ENCODE measurements at regions not wholly inside any gene's neighbourhood (a gene's known extent, or its start where the extent isn't known, plus 50 kb on each side); places are given as distances from the start of the nearest gene placed in this dataset.
"Not testable (repeated sequence)": the region's sequence is repeated elsewhere in the genome, so short reads cannot be mapped to it uniquely, and the experiment has no call there.

- Mint-ChIP-seq H3K27me3 (ENCODE audit: low read depth) (peaks cover 2% of the 10 kb centered on the region), H3K4me3 (no peak overlapping the region), H3K4me1 (ENCODE audit: low read depth) (no peaks in the 10 kb centered on the region), H3K36me3 (ENCODE audit: low read depth) (no peaks in the 10 kb centered on the region), H3K27ac (no peak overlapping the region), H3K9me3 (no peaks in the 10 kb centered on the region)
- no peak for DNase-seq (ENCODE audit: low spot score)
Observed at GRCh38 chr6:40162074-40162473, 227.8 kb upstream of the MOCS1 start.

- H3K36me3 Mint-ChIP-seq (ENCODE audit: low read depth): no peaks in the 10 kb centered on the region
- H3K9me3 Mint-ChIP-seq: no peaks in the 10 kb centered on the region
- DNase-seq (ENCODE audit: low spot score): no peak
- no peak overlapping the region for H3K27ac Mint-ChIP-seq
- no peaks in the 10 kb centered on the region for H3K27me3 Mint-ChIP-seq (ENCODE audit: low read depth)
- no peaks in the 10 kb centered on the region for H3K4me1 Mint-ChIP-seq (ENCODE audit: low read depth)
- no peak overlapping the region for H3K4me3 Mint-ChIP-seq
Observed at GRCh38 chr6:40160826-40161225, 226.6 kb upstream of the MOCS1 start.

GRCh38 chr6:40159865-40160264 lies 225.6 kb upstream of the MOCS1 start:
- H3K4me3 Mint-ChIP-seq: no peak overlapping the region
- H3K9me3 Mint-ChIP-seq: no peaks in the 10 kb centered on the region
- no peaks in the 10 kb centered on the region for H3K4me1 Mint-ChIP-seq (ENCODE audit: low read depth)
- no peak overlapping the region for H3K27ac Mint-ChIP-seq
- H3K36me3 Mint-ChIP-seq (ENCODE audit: low read depth): no peaks in the 10 kb centered on the region
- no peaks in the 10 kb centered on the region for H3K27me3 Mint-ChIP-seq (ENCODE audit: low read depth)
- DNase-seq (ENCODE audit: low spot score): no peak

- no peaks in the 10 kb centered on the region for H3K9me3 Mint-ChIP-seq
- no peaks in the 10 kb centered on the region for H3K4me1 Mint-ChIP-seq (ENCODE audit: low read depth)
- no peaks in the 10 kb centered on the region for H3K36me3 Mint-ChIP-seq (ENCODE audit: low read depth)
- H3K27ac Mint-ChIP-seq: no peak overlapping the region
- no peaks in the 10 kb centered on the region for H3K27me3 Mint-ChIP-seq (ENCODE audit: low read depth)
- H3K4me3 Mint-ChIP-seq: no peak overlapping the region
- DNase-seq (ENCODE audit: low spot score): no peak
Observed at GRCh38 chr6:40152701-40153436, 218.6 kb upstream of the MOCS1 start.

- no peak overlapping the region for H3K4me3 Mint-ChIP-seq
- H3K27ac Mint-ChIP-seq: no peak overlapping the region
- H3K36me3 Mint-ChIP-seq (ENCODE audit: low read depth): no peaks in the 10 kb centered on the region
- H3K4me1 Mint-ChIP-seq (ENCODE audit: low read depth): no peaks in the 10 kb centered on the region
- no peaks in the 10 kb centered on the region for H3K27me3 Mint-ChIP-seq (ENCODE audit: low read depth)
- no peak for DNase-seq (ENCODE audit: low spot score)
- no peaks in the 10 kb centered on the region for H3K9me3 Mint-ChIP-seq
Observed at GRCh38 chr6:40152196-40152595, 217.9 kb upstream of the MOCS1 start.

GRCh38 chr6:40148882-40149573 lies 214.8 kb upstream of the MOCS1 start:
- H3K27ac Mint-ChIP-seq: no peak overlapping the region
- H3K9me3 Mint-ChIP-seq: no peaks in the 10 kb centered on the region
- no peak for DNase-seq (ENCODE audit: low spot score)
- no peaks in the 10 kb centered on the region for H3K36me3 Mint-ChIP-seq (ENCODE audit: low read depth)
- H3K27me3 Mint-ChIP-seq (ENCODE audit: low read depth): no peaks in the 10 kb centered on the region
- H3K4me1 Mint-ChIP-seq (ENCODE audit: low read depth): no peaks in the 10 kb centered on the region
- H3K4me3 Mint-ChIP-seq: no peak overlapping the region

- Mint-ChIP-seq H3K4me1 (ENCODE audit: low read depth) (no peaks in the 10 kb centered on the region), H3K9me3 (no peaks in the 10 kb centered on the region), H3K36me3 (ENCODE audit: low read depth) (no peaks in the 10 kb centered on the region), H3K27ac (no peak overlapping the region), H3K27me3 (ENCODE audit: low read depth) (no peaks in the 10 kb centered on the region), H3K4me3 (no peak overlapping the region)
- no peak for DNase-seq (ENCODE audit: low spot score)
Observed at GRCh38 chr6:40146902-40147301, 212.6 kb upstream of the MOCS1 start.

GRCh38 chr6:40139447-40139846 lies 205.2 kb upstream of the MOCS1 start:
- no peak for DNase-seq (ENCODE audit: low spot score)
- Mint-ChIP-seq H3K4me1 (ENCODE audit: low read depth) (no peaks in the 10 kb centered on the region), H3K9me3 (no peaks in the 10 kb centered on the region), H3K27ac (no peak overlapping the region), H3K4me3 (no peak overlapping the region), H3K27me3 (ENCODE audit: low read depth) (no peaks in the 10 kb centered on the region), H3K36me3 (ENCODE audit: low read depth) (no peaks in the 10 kb centered on the region)

GRCh38 chr6:40138273-40138720 lies 204.0 kb upstream of the MOCS1 start:
- no peak overlapping the region for H3K27ac Mint-ChIP-seq
- no peak overlapping the region for H3K4me3 Mint-ChIP-seq
- H3K36me3 Mint-ChIP-seq (ENCODE audit: low read depth): no peaks in the 10 kb centered on the region
- H3K9me3 Mint-ChIP-seq: no peaks in the 10 kb centered on the region
- DNase-seq (ENCODE audit: low spot score): no peak
- no peaks in the 10 kb centered on the region for H3K4me1 Mint-ChIP-seq (ENCODE audit: low read depth)
- no peaks in the 10 kb centered on the region for H3K27me3 Mint-ChIP-seq (ENCODE audit: low read depth)

- H3K4me3 Mint-ChIP-seq: no peak overlapping the region
- H3K27me3 Mint-ChIP-seq (ENCODE audit: low read depth): no peaks in the 10 kb centered on the region
Observed at GRCh38 chr6:40135491-40136072, 201.3 kb upstream of the MOCS1 start.

GRCh38 chr6:40133981-40134380 lies 199.7 kb upstream of the MOCS1 start:
- H3K9me3 Mint-ChIP-seq; H3K27me3 Mint-ChIP-seq (ENCODE audit: low read depth); H3K4me1 Mint-ChIP-seq (ENCODE audit: low read depth); H3K4me3 Mint-ChIP-seq; H3K36me3 Mint-ChIP-seq (ENCODE audit: low read depth); H3K27ac Mint-ChIP-seq; DNase-seq (ENCODE audit: low spot score): not testable (repeated sequence)

More at GRCh38 chr6:40135491-40136072, 201.3 kb upstream of the MOCS1 start:
- H3K36me3 Mint-ChIP-seq (ENCODE audit: low read depth): no peaks in the 10 kb centered on the region
- H3K4me1 Mint-ChIP-seq (ENCODE audit: low read depth): no peaks in the 10 kb centered on the region
- H3K9me3 Mint-ChIP-seq: no peaks in the 10 kb centered on the region
- H3K27ac Mint-ChIP-seq: no peak overlapping the region
- no peak for DNase-seq (ENCODE audit: low spot score)

- Mint-ChIP-seq H3K4me1 (ENCODE audit: low read depth) (no peaks in the 10 kb centered on the region), H3K27ac (no peak overlapping the region), H3K27me3 (ENCODE audit: low read depth) (no peaks in the 10 kb centered on the region), H3K4me3 (no peak overlapping the region), H3K9me3 (no peaks in the 10 kb centered on the region), H3K36me3 (ENCODE audit: low read depth) (no peaks in the 10 kb centered on the region)
- DNase-seq (ENCODE audit: low spot score): no peak
Observed at GRCh38 chr6:40131675-40132074, 197.4 kb upstream of the MOCS1 start.

GRCh38 chr6:40128127-40128526 lies 193.9 kb upstream of the MOCS1 start:
- H3K27ac Mint-ChIP-seq: no peak overlapping the region
- no peaks in the 10 kb centered on the region for H3K36me3 Mint-ChIP-seq (ENCODE audit: low read depth)
- no peak overlapping the region for H3K4me3 Mint-ChIP-seq
- H3K27me3 Mint-ChIP-seq (ENCODE audit: low read depth): no peaks in the 10 kb centered on the region
- no peaks in the 10 kb centered on the region for H3K4me1 Mint-ChIP-seq (ENCODE audit: low read depth)
- no peak for DNase-seq (ENCODE audit: low spot score)
- H3K9me3 Mint-ChIP-seq: no peaks in the 10 kb centered on the region

- DNase-seq (ENCODE audit: low spot score): no peak
- no peaks in the 10 kb centered on the region for H3K4me1 Mint-ChIP-seq (ENCODE audit: low read depth)
- H3K27me3 Mint-ChIP-seq (ENCODE audit: low read depth): no peaks in the 10 kb centered on the region
- no peak overlapping the region for H3K27ac Mint-ChIP-seq
- H3K4me3 Mint-ChIP-seq: no peak overlapping the region
- H3K36me3 Mint-ChIP-seq (ENCODE audit: low read depth): no peaks in the 10 kb centered on the region
- no peaks in the 10 kb centered on the region for H3K9me3 Mint-ChIP-seq
Observed at GRCh38 chr6:40125680-40126394, 191.6 kb upstream of the MOCS1 start.
